Subcutaneous abdominal adipose tissue (tissue), 5 donors: ENCODE measurements at regions not wholly inside any gene's neighbourhood (a gene's known extent, or its start where the extent isn't known, plus 50 kb on each side); places are given as distances from the start of the nearest gene placed in this dataset.
A peak's percentile ranks its signal among the peaks of the same experiment; 100 is the strongest.

Source experiments
- H3K27ac ChIP-seq: one replicate; pipeline ENCODE4 v1.7.0; 2013; ENCODE audit warnings: low read depth, mild to moderate bottlenecking, inconsistent platforms, low read length, moderate library complexity
- H3K27me3 ChIP-seq, 5 donors: one replicate each; pipeline ENCODE4 v1.7.0; 2013; ENCODE audit warnings: low read length in 5 of 5, inconsistent platforms in 1 of 5; ENCODE audit not compliant: control insufficient read depth in 5 of 5, insufficient read depth in 4 of 5
- H3K36me3 ChIP-seq, 5 donors: one replicate each; pipeline ENCODE4 v1.7.0; 2013; ENCODE audit warnings: low read length in 5 of 5; ENCODE audit not compliant: control insufficient read depth in 5 of 5, insufficient read depth in 5 of 5
- H3K4me1 ChIP-seq, 5 donors: one replicate each; pipeline ENCODE4 v1.7.0; 2013; ENCODE audit warnings: low read length in 5 of 5, mild to moderate bottlenecking in 3 of 5, moderate library complexity in 1 of 5; ENCODE audit not compliant: control insufficient read depth in 5 of 5, insufficient read depth in 5 of 5
- H3K4me3 ChIP-seq, 5 donors: one replicate each; pipeline ENCODE4 v1.7.0; 2013; ENCODE audit warnings: low read length in 5 of 5, low read depth in 1 of 5
- H3K9ac ChIP-seq, 5 donors: one replicate each; pipeline ENCODE4 v1.7.0; 2013; ENCODE audit warnings: low read length in 5 of 5, mild to moderate bottlenecking in 4 of 5, moderate library complexity in 3 of 5
- H3K9me3 ChIP-seq, 5 donors: one replicate each; pipeline ENCODE4 v1.7.0; 2013; ENCODE audit warnings: low read length in 5 of 5; ENCODE audit not compliant: control insufficient read depth in 5 of 5
- donor health status: healthy.
- donor health status: healthy.
- donor health status: healthy.
- donor health status: healthy.
- donor health status: healthy.

- H3K4me1 ChIP-seq = no peaks in the 10 kb centered on the region
- H3K27me3 ChIP-seq = no peaks in the 10 kb centered on the region
- no peaks in the 10 kb centered on the region for H3K36me3 ChIP-seq
- no peak overlapping the region for H3K27ac ChIP-seq
- H3K4me3 ChIP-seq = no peak overlapping the region
- peaks cover 0 to 3% (median 0%) of the 10 kb centered on the region in 5 donors for H3K9me3 ChIP-seq
- H3K9ac ChIP-seq = no peak overlapping the region
These were observed 617.8 kb downstream of the MRPL39 start for GRCh38 chr21:24989516-24989915.

DNA sequence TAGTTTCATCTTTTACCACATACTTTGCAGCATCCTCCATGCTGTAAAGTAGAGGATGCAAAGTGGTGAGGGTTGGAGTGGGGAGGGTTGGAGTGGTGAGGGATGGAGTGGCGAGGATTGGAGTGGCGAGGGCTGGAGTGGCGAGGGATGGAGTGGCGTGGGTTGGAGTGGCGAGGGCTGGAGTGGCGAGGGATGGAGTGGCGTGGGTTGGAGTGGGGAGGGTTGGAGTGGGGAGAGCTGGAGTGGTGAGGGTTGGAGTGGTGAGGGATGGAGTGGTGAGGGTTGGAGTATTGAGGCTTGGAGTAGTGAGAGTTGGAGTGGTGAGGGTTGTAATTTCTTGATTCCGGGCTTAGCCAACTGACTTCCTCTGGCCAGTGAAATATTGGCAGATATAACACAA lies 618.3 kb downstream of the MRPL39 start:
- Histone ChIP-seq H3K4me3 (no peak overlapping the region), H3K9ac (no peak overlapping the region), H3K9me3 (peaks cover 0 to 3% (median 0%) of the 10 kb centered on the region in 5 donors), H3K27me3 (no peaks in the 10 kb centered on the region), H3K36me3 (no peaks in the 10 kb centered on the region), H3K4me1 (no peaks in the 10 kb centered on the region), H3K27ac (no peak overlapping the region)

DNA sequence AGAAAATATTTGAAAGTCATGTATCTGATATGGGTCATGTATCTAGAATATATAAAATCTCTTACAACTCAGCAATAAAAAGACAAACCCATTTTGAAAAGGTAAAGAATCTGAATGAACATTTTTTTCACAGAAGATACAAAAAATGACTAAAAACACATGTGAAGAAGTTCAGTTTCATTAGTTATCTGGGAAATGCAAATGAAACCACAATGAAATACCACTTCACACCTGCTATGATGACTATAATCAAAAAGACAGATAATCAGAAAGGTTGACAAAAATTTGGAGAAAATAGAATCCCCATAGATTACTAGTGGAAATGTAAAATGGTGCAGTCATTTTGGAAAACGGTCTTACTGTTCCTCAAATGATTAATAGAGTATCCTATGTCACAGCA lies 631.0 kb downstream of the MRPL39 start:
- Histone ChIP-seq H3K9me3 (peaks cover 2 to 16% (median 6%) of the 10 kb centered on the region in 5 donors), H3K4me1 (no peaks in the 10 kb centered on the region), H3K36me3 (no peaks in the 10 kb centered on the region), H3K27me3 (no peaks in the 10 kb centered on the region), H3K9ac (no peak overlapping the region), H3K4me3 (no peak overlapping the region), H3K27ac (no peak overlapping the region)

DNA sequence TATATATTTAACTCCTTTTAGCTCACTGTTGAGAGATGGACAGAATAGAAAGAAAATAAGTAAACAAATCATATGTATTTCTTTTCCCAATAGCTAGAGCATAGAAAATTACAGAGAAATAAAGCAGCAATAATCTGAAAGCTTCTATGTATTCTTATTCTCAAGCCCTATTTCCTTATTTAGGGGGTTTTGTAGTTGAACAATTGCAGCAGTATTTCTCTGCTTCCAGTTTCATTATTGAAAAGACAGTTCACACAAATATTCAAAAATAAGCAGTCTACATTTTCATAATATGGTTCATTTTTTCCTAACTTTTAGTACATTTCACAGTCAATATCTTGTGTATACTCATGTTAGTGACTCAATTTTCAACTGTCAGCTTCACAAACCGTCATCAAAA lies 638.2 kb downstream of the MRPL39 start:
- Histone ChIP-seq H3K9ac (no peak overlapping the region), H3K36me3 (no peaks in the 10 kb centered on the region), H3K4me3 (no peak overlapping the region), H3K27ac (no peak overlapping the region), H3K4me1 (no peaks in the 10 kb centered on the region), H3K9me3 (peaks cover 0 to 14% (median 7%) of the 10 kb centered on the region in 5 donors), H3K27me3 (no peaks in the 10 kb centered on the region)

GRCh38 chr21:24955275-24955961 lies 651.9 kb downstream of the MRPL39 start:
- Histone ChIP-seq H3K27ac (no peak overlapping the region), H3K27me3 (no peaks in the 10 kb centered on the region), H3K36me3 (no peaks in the 10 kb centered on the region), H3K9me3 (no peaks in the 10 kb centered on the region), H3K9ac (no peak overlapping the region), H3K4me1 (no peaks in the 10 kb centered on the region), H3K4me3 (no peak overlapping the region)

GRCh38 chr21:24948186-24948585 lies 659.1 kb downstream of the MRPL39 start:
- no peaks in the 10 kb centered on the region for H3K36me3 ChIP-seq
- H3K9me3 ChIP-seq = peaks cover 0 to 2% (median 0%) of the 10 kb centered on the region in 5 donors
- H3K4me1 ChIP-seq = peaks cover 0 to 4% (median 0%) of the 10 kb centered on the region in 5 donors

DNA sequence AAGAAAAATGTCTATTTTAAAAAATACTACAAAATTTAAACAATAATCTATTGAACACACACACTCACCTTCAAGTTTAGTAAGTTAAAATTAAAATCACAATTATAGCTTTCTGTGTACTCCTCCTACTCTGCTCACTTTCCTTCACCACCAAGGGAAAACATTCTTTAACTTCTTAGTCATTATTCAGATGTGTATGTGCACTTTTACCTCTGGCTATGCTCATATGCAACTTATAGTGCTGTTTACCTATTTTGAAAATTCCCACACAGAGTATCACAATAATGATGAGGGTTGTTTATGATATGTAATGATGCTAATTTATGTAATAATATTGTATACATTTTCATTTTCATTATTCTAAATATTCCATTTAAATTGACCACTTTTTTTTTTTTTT lies 661.4 kb downstream of the MRPL39 start:
- Histone ChIP-seq H3K4me3 (no peak overlapping the region), H3K27ac (no peak overlapping the region), H3K4me1 (peaks cover 0 to 4% (median 0%) of the 10 kb centered on the region in 5 donors), H3K9ac (no peak overlapping the region), H3K27me3 (no peaks in the 10 kb centered on the region), H3K9me3 (peaks cover 0 to 2% (median 0%) of the 10 kb centered on the region in 5 donors), H3K36me3 (no peaks in the 10 kb centered on the region)

More at GRCh38 chr21:24948186-24948585, 659.1 kb downstream of the MRPL39 start:
- no peak overlapping the region for H3K27ac ChIP-seq
- H3K27me3 ChIP-seq = no peaks in the 10 kb centered on the region
- no peak overlapping the region for H3K4me3 ChIP-seq
- no peak overlapping the region for H3K9ac ChIP-seq

- Histone ChIP-seq H3K9ac (no peak overlapping the region), H3K9me3 (no peaks in the 10 kb centered on the region), H3K27me3 (no peaks in the 10 kb centered on the region), H3K36me3 (no peaks in the 10 kb centered on the region), H3K27ac (no peak overlapping the region), H3K4me1 (peaks cover 0 to 10% (median 0%) of the 10 kb centered on the region in 5 donors), H3K4me3 (no peak overlapping the region)
These were observed 665.7 kb downstream of the MRPL39 start for GRCh38 chr21:24941316-24942185.

- H3K9ac ChIP-seq = no peak overlapping the region
- no peak overlapping the region for H3K27ac ChIP-seq
- H3K36me3 ChIP-seq = no peaks in the 10 kb centered on the region
- peak overlapping the region in 1 of 5 donors; percentile 1 for H3K4me3 ChIP-seq
- H3K27me3 ChIP-seq = no peaks in the 10 kb centered on the region
- H3K9me3 ChIP-seq = no peaks in the 10 kb centered on the region
- peaks cover 0 to 10% (median 0%) of the 10 kb centered on the region in 5 donors for H3K4me1 ChIP-seq
These were observed 668.0 kb downstream of the MRPL39 start for GRCh38 chr21:24939291-24939690.

- peaks cover 0 to 10% (median 0%) of the 10 kb centered on the region in 5 donors for H3K4me1 ChIP-seq
- no peaks in the 10 kb centered on the region for H3K27me3 ChIP-seq
- no peaks in the 10 kb centered on the region for H3K36me3 ChIP-seq
- H3K9me3 ChIP-seq = no peaks in the 10 kb centered on the region
- H3K4me3 ChIP-seq = no peak overlapping the region
- H3K9ac ChIP-seq = no peak overlapping the region
- no peak overlapping the region for H3K27ac ChIP-seq
These were observed 668.7 kb downstream of the MRPL39 start for GRCh38 chr21:24938573-24938972.
